NCI-H1092 treated with DMSO at 0.1 percent for 48 hours (cell line): ENCODE measurements at regions not wholly inside any gene's neighbourhood (a gene's known extent, or its start where the extent isn't known, plus 50 kb on each side); places are given as distances from the start of the nearest gene placed in this dataset.
A peak's percentile ranks its signal among the peaks of the same experiment; 100 is the strongest.

ENCODE experiments used
- DNase-seq: peaks from one replicate; lab custom pipeline; 2025; lab: John Stamatoyannopoulos, UW

DNA sequence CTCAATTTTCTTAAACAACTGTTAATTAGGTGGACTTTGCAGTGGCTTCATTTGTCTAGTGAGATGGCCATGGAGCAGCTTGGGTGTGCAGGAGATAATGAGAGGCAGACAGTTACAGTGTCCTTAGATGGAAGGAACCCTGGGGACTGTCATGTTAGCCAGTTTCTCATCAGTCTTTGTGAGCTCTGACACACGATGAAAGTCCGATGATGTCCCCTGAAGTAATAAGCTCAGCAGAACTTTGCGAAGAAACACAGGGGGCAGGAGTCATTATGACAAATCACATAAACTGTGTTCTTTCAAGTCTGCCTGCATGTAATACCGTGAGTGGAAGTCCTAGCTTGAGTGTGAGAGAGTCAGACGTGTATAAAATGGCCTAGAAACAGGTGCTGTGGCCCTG, 201.8 kb downstream of the DRD1 start:
- no peak for DNase-seq

DNA sequence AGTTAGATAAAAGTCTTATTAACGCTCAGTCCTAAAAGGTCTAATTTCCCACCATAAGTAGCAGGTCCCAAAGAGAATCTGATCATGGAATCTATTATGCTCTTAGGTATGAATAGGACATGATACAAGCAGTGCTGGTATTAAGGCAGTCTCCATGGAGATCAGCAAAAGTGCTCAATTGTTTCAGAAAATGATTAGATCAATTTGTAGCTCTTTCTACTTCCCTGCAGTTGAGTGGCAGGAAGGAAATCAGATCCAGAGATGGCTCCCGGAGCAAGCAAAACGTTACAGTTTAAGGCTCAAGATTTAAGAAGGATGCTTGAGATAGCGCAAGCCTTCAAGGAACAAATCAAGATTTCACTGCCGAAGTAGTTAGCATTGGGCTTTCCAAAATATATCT, 205.7 kb downstream of the DRD1 start:
- no peak for DNase-seq

DNA sequence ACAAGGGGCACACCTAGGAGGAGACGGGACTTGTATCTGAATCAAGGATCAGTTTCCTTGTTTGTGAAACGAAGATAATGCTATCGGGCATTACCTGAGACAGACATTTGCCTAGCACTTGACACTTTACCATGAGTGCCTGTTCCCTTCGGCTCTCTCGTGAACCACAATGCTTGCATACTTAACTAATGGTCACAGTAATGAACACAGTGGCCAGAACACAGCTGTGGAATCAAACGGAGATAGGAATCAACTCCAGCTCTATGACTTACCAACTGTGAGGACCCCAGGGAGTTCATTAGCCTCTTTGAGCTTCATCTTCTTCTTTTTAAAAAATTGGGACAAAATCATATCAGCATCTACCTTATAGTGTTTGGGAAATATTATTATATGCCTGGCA, 207.8 kb downstream of the DRD1 start:
- DNase-seq, result no peak

DNA sequence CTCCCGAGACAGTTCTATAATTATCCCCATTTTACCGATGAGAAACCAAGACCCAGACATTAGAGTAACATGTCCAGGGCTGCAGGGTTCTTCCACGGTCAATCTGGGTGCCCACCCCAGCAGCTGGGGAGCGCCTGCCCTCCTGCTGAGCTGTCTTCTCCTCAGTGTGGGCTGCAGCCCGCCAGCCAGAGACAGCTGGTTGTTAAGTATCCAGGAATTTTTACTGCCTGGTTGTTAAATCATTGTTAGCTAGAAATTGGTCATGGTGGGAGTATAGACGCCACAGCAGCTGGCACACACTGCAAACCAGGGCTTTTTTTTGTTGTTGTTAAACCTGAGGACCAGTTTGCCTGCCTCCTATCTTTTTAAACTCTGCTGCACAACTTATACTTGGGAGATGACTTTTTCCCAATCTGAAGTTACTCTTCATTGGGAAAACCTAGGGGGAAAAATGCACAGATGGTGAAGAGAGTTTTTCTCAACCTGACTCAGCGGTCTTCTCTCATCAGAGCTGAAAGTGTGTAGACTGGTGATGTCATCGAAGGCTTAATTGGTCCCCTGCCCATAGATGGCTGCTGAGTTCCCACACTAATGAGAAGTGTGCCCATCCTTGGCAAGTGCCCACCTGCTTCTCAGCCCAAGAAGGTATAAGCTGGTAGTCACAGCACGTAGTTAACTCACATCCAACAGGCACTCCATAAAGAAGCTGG, 208.6 kb downstream of the DRD1 start:
- no peak for DNase-seq

DNA sequence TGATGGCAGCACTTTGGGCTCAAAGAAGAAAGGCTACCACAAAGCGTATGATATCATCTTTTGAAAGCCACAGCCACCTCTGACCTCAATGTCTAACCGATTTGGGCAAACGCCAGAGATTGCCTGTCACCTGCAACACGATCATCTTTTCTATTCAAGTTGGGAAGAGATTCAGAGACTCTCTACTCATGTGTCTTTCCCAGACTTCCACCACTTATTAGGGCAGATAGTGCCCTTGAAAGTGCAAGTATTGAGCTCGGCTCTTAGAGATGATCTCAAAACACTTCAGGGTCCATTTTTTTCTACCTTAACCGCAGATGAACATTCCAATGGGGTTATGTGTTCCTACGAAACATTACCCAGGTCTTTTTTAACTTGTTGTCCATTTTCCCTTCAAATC, 213.7 kb downstream of the DRD1 start:
- DNase-seq, result no peak

DNA sequence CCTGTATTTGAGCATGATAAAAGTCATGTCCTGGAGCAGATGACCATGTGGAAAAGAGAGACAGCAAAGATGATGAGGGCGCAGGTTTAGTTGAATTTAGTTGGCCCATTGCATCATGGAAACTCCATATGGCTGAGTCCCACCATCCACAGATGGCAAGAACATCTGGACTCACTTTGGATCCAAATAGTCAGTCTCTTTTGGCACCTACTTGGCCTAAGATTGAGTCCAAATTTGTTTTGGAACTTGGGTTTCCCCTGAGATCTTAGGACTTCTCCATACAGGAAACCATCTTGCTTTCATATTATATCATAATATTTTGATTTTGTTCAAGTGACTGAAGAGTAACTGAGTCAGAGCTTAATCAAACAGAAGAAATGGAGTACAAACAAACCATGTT, 217.5 kb downstream of the DRD1 start:
- no peak for DNase-seq

DNA sequence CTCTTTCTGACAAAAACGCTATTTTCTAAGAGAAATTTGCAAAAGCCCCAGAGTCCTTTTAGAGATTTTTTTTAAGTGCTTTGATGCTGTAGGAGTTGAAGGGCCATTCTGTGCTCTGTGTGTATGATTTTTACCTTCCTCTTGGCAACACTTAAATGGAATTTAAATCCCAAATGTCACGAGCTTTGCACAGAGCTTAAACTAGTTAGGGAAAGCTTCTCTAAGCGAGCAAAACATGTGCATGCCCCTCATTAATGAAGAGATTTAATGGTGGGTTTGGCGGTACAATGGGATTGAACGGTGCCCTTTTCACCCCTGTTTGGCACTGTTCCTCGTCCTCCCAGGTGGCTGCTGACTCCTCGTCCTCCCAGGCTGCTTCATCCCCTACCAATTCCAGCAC, 220.7 kb downstream of the DRD1 start:
- peak; percentile 1 for DNase-seq

DNA sequence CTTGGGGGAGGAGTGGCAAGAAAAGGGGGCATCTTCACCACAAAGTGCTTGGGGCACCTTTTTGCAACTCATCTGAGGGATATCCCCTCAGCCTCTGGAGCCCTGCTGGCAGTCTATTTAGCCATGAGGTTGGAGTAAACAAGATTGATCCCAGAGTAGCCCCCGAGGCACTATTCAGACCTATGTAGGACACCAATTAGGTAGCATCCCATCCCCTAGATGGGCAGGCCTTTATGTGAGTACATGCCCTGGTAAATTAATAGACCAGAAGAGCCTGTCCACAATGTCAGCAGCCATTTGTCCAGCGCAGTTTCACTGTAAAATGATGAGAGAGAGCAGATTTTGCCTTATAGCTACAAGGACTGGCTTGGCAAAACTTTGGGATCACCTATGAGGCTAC, 221.4 kb downstream of the DRD1 start:
- DNase-seq, result no peak

DNA sequence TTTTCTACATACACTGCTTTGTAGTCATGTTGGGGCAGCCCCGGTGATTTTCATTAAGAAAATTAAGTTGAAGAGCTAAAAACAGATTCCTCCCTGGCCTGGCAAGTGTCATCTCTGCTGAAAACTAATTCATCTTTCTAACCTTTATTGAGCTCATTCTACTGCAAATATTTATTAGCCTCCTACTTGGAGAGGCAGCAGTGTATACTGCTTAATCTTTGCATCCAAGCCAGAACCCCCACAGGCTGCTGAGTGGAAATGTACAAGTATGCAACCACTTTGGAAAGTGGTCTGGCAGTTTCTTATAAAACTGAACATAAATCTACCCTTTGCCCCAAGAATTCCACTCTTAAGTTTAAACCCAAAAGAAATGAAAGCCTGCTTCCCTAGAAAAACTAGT, 223.4 kb downstream of the DRD1 start:
- DNase-seq, result no peak

DNA sequence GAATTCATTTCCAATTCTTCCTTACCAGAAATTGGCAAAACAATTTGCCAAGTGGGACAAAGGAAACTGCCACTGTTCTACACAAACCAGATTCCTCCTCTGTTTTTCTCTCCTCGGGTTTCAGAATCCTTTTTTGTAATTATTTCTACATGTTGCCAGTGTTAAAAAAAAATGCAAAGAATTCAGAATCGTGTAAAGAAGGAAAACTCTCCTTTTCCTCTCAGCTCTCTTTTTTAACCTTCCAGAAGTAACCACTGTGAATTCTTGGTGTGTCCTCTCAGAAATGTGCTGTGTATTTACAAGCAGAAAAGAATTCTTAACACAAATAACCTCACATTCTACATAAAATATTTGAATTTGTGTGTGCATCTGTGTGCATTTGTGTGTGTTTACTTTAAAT, 224.6 kb downstream of the DRD1 start:
- no peak for DNase-seq

DNA sequence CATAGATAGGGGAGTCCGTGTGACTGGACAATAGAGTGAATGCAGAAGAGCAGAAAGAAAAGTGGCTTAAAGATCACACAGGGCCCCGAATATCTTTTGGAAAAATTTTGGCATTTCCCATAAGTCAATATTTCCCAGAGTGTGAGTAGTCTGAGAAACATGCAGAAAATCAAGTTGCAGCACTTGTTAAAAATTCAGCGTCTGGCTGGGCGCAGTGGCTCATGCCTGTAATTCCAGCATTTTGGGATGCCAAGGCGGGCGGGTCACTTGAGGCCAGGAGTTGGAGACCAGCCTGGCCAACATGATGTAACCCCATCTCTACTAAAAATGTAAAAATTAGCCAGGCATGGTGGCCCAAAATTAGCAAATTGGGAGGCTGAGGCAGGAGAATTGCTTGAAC, 227.0 kb downstream of the DRD1 start:
- DNase-seq, result no peak

DNA sequence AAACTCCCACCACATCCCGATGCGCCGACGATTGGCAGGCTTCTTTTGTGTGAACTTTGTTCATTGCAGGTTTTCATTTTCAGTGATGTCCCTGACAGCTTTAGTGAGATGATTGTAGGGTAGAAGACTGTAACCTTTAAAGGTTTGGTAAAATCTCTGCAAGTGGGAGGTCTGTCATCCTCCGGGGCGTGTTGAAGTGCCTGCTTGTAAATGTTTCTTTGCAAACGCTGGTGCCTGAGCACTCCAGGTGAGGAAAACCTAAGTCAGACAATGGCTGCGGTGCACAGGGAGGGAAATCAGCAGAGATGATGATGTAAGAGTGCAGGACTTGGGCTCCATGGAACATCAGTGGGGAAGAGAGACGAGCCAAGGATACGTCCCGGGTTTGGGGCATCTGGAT, 228.1 kb downstream of the DRD1 start:
- no peak for DNase-seq

DNA sequence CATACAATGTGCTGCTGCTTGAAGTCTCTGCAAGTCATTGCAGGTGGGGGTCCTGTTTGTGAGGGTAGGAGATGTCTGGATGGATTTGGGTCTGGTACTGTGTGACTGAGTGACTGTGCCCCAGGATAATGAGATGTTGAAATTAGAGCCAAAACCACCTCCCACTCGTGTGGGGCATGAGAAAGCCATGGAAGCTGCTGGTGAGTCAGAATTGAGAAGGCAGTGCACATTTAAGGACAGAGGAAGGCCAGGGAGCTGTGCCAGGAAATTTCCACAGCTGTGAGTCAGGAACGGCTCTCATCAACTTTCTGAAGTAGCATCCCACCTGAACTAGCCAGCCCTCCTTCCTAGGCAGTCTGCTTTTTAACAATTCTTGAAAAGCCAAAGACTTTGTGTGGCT, 229.8 kb downstream of the DRD1 start:
- DNase-seq, result no peak

DNA sequence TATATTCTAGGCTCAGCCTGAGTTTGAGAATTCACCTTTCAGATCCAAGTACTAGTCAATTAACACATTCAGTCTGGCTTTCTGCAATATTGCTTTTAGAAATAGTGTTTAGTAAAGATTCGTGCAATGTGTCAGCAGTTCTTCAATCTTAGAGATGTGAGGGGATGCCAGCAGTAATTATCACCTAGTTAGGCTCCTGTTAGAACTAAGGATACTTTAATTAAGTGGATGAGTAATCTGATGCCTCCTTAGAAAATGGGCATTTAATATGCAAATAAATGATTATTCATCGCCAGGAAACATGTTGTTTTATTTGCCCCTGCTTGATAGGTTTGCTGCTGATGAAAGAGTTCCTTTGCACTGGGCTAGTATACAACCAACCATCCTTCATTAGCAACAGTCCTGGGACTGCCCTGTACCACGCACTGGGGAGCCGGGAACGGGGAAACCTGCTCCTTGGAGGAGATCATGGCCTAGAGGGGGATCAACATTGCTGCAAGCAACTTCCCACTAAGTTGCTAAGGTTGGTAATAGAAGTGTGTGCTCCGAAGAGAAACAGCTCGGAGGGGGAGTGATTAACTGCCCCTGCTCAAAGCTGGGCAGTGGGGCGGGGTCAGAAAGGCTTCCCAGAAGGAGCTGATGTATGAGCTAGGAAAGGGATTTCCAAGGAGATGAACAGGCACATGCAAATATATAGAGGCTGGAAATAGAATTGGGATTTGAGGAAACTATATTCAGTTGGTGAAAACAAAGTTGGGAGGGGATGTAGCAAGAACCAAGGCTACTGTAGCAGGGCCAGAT, 231.8 kb downstream of the DRD1 start:
- DNase-seq, result no peak

DNA sequence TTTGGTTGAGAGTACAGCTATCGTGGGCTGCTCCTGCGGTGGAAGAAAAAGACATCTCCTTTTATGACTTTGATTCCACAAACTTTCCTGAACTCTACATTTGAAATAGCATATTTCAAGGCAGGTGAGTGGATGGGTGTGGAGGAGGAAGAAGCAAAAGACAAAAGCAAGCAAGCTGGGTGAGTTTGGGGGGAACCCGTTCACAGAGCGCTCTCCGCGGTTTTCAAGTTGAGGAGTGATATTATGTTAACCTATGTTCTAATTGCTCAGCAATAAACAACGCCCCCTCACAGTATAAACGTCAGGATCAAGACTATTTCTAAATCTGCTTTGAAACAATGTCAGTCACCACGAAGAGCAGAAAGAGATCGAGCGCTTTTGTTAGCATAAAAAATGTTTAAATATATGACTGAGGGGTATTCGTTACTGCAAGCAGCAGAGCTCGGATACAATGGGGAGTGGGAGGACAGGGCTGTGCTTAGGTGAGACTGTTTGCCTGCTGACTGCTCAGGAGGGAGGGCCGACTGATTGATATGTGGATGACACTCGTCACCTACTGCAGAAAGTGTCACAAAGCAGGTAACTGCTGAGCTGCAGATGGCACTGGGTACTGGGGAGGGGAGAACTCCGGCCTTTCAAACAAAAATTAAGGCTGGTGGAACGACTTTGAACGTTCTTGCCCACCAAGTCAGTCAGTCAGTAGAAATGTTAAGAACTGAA, 236.5 kb downstream of the DRD1 start:
- DNase-seq, result no peak

DNA sequence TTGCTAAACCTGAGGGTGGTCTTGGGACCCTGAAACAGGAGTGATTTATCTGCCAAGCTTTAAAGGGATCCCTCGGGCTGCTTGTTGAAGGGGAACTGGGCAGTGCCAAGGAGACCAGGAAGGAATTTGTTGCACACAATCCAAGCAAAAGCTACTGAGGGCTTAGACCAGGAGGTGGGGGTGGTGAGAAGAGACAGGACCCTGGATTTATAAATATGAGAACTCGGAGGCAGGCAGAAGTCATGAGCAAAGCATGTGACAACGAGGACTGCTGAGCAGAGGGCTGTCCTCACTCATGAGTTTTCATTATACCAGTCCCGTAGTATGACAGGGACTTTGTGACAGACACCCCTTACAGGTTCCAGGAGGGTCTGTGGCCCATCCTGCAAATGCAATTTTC, 237.3 kb downstream of the DRD1 start:
- no peak for DNase-seq

DNA sequence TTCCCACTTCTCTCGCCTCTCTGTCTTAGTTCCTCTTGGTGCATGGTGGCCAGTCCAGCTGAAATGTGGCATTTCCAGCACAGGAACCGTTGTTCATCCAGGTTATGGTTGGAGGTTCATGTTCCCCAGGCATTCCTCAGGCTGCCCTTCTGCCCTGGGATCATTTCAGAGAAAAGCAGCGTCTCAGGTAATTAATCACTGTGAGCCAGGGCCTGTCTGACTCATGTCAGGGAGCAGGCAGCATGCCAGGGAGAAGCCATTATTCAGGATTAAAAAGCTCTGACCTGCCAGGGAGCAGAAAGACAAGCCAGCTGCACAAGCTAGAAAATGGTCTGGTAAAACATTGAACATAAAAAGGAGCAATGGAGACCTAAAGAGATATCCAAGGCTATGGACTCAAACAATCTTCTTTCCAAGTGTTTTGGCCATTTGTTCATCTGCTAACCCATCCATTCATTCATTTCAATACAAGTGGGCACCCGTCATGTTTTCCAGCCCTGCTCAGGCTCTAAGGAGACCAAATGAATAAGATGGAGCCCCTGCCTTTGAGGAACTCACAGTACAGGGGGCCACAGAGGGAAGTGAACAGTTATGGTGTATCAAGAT, 241.4 kb downstream of the DRD1 start:
- DNase-seq, result no peak

DNA sequence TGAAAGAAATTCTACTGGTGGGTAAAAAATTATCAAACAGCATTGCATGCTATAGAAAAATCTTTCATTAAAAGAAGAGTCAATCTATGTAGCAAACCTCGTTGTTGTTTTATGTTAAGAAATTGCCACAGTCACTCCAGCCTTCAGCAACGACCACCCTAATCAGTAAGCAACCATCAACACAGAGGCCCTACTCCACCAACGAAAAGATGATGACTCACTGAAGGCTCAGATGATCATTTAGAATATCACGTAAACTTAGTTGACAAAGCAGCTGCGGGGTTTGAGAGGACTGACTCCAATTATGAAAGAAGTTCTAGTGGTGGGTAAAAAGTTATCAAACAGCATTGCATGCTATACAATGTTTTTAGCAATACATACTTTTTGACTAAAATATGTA, 242.6 kb downstream of the DRD1 start:
- no peak for DNase-seq

DNA sequence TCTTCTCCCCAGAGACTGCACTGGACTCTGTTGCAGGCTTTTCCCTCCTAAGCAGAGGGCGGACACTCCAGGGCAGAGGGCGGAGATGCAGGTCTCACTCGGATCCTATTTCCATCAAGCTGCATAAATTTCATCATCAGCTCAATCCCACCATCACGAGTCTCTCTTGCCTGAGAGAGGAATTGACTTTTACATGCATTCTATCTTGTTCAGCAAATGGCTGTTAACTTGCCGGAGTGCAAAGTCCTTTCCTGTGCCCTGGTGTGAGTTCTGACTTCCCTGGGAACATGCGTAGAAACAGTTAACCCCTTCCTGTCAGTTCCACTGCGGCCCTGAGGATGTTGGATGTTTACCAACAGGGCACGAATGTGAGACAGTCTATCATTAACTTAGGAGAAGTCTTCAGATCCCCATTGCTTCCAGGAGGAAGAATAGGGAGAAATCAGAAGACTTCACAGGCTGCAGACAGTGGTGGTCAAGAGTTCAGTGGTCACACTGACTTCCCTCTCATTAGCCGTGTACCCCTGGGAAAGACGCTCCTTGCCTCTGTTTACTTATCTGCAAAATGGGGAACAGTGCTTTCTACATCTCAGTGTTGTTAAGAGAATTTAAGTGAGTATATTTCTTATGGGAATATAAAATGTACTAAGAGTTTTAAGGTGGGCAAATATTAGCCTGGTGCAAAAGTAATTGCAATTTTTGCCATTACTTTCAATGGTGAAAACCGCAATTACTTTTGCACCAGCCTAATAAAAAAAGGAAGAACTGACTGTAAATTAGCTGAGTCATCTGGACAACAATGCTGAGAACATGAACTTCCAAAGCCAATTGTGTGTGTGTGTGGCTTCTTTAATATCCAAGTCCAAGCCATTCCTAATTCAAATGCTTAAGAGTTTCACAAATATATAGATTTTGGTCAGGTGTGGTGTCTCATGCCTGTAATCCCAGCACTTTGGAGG, 248.0 kb downstream of the DRD1 start:
- DNase-seq, result no peak

DNA sequence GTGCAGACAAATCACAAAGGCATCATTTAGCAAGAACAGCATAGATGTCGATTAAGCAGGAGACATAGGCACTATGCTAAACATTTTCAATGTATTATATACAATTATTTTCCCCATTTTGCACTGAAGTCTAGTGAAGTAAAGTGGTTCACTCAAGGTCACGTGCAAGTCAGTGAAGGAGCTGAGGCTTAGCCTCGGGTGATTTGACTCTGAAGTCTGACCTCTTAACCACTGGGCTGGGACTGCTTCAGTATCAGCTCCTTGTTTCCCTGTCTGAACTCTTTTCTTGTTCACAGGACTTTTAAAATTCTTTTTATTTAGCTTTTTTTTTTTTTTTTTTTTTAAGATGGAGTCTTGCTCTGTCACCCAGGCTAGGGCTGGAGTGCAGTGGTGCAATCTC, 262.7 kb downstream of the DRD1 start:
- no peak for DNase-seq

DNA sequence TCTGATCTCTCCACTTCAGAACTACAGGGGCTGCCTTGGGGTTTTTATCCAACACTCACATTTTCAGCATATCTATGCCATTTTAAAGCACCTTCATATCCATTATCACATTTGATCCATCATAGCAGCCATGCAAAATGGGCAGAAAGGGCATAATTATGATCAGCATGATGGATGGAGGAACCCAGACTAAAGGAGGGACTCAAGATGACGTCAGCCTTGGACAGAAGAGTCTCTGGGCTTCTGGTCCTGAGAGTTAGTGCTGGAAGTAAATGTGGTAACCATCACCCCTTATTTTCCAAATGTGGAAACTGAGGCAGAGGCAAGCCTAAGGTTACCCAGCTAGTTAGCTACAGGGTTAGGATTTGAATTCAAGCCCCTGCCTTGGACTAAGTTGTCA, 273.1 kb downstream of the DRD1 start:
- no peak for DNase-seq
